Keratinocyte (primary cell): ENCODE measurements at regions not wholly inside any gene's neighbourhood (a gene's known extent, or its start where the extent isn't known, plus 50 kb on each side); places are given as distances from the start of the nearest gene placed in this dataset.

ENCODE experiments used
- EZH2 ChIP-seq: IDR thresholded peaks from one replicate; pipeline ENCODE4 v1.6.1; 2012; ENCODE audit warnings: inconsistent platforms, mild to moderate bottlenecking, low read length, moderate library complexity
- TF ChIP-seq, protein P1 (sequence below), 3 experiments: IDR thresholded peaks in 1 of 3; conservative IDR thresholded peaks in 1 of 3; optimal IDR thresholded peaks in 1 of 3; 2 replicates in 2 of 3; 3 replicates in 1 of 3; pipeline versions ENCODE3 to v1.5.1; 2011; ENCODE audit warnings: low read length in 3 of 3, mild to moderate bottlenecking in 3 of 3, moderate library complexity in 2 of 3, control low read depth in 1 of 3, inconsistent platforms in 1 of 3; ENCODE audit not compliant: insufficient read depth in 2 of 3; ENCODE audit errors: extremely low read depth in 1 of 3

DNA sequence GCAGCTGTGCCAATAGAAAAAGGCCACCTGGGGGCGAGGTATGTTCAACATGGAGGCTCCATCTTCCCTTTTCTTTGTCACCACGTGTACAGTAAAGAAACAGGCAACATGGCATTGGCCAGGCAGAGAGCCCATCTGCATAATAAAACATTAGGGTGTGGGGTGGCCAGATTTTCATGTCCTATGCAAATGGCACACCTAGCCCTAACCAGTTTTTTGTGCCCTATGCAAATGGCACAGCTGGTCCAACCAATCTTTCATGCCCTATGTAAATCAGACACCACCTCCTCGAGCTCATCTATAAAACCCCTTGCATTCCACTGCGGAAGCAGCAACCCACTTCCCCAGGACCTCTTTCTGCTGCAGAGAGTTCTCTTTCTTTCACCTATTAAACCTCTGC, 149.1 kb upstream of the RGS6 start:
- TF ChIP-seq, protein P1, sequence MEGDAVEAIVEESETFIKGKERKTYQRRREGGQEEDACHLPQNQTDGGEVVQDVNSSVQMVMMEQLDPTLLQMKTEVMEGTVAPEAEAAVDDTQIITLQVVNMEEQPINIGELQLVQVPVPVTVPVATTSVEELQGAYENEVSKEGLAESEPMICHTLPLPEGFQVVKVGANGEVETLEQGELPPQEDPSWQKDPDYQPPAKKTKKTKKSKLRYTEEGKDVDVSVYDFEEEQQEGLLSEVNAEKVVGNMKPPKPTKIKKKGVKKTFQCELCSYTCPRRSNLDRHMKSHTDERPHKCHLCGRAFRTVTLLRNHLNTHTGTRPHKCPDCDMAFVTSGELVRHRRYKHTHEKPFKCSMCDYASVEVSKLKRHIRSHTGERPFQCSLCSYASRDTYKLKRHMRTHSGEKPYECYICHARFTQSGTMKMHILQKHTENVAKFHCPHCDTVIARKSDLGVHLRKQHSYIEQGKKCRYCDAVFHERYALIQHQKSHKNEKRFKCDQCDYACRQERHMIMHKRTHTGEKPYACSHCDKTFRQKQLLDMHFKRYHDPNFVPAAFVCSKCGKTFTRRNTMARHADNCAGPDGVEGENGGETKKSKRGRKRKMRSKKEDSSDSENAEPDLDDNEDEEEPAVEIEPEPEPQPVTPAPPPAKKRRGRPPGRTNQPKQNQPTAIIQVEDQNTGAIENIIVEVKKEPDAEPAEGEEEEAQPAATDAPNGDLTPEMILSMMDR (optimal IDR thresholded peaks at IDR 0.05 in 1 of 3, IDR thresholded peaks at IDR 0.05 in 1 of 3, conservative IDR thresholded peaks at IDR 0.05 in 1 of 3; ENCODE audit: extremely low read depth in 1 of 3, insufficient read depth in 2 of 3, low read length in 3 of 3), result no peak
- no peak for TF ChIP-seq EZH2
